DMS53 treated with DMSO at 0.1 percent for 48 hours (cell line): ENCODE measurements at regions not wholly inside any gene's neighbourhood (a gene's known extent, or its start where the extent isn't known, plus 50 kb on each side); places are given as distances from the start of the nearest gene placed in this dataset.
A peak's percentile ranks its signal among the peaks of the same experiment; 100 is the strongest.

Source experiments
- DNase-seq: peaks from one replicate; lab custom pipeline; 2025; ENCODE audit not compliant: unreplicated experiment; lab: John Stamatoyannopoulos, UW

GRCh38 chr12:98182821-98183220 is 332.6 kb upstream of the TMPO start:
- no peak for DNase-seq

GRCh38 chr12:98185606-98186005 is 329.8 kb upstream of the TMPO start:
- no peak for DNase-seq

- DNase-seq = peak; percentile 71
These were observed 326.7 kb upstream of the TMPO start for GRCh38 chr12:98188650-98189077.

GRCh38 chr12:98194591-98194990 is 320.8 kb upstream of the TMPO start:
- no peak for DNase-seq

GRCh38 chr12:98198261-98198982 is 317.0 kb upstream of the TMPO start:
- peak; percentile 18 for DNase-seq

GRCh38 chr12:98208816-98209215 is 306.6 kb upstream of the TMPO start:
- DNase-seq = no peak

- DNase-seq = no peak
These were observed 303.3 kb upstream of the TMPO start for GRCh38 chr12:98211909-98212695.

GRCh38 chr12:98213556-98213955 is 301.8 kb upstream of the TMPO start:
- no peak for DNase-seq

- DNase-seq = no peak
These were observed 298.1 kb upstream of the TMPO start for GRCh38 chr12:98217257-98217656.

GRCh38 chr12:98220636-98221035 is 294.8 kb upstream of the TMPO start:
- no peak for DNase-seq

- no peak for DNase-seq
These were observed 294.1 kb upstream of the TMPO start for GRCh38 chr12:98221243-98221808.

- DNase-seq = no peak
These were observed 293.3 kb upstream of the TMPO start for GRCh38 chr12:98222135-98222534.

- no peak for DNase-seq
These were observed 290.7 kb upstream of the TMPO start for GRCh38 chr12:98224584-98225221.

GRCh38 chr12:98227162-98227561 is 288.2 kb upstream of the TMPO start:
- DNase-seq = peak; percentile 24

GRCh38 chr12:98228683-98229539 is 286.5 kb upstream of the TMPO start:
- DNase-seq = no peak

- DNase-seq = no peak
These were observed 285.9 kb upstream of the TMPO start for GRCh38 chr12:98229540-98229924.

- no peak for DNase-seq
These were observed 282.5 kb upstream of the TMPO start for GRCh38 chr12:98232753-98233390.

GRCh38 chr12:98235301-98235700 is 280.1 kb upstream of the TMPO start:
- no peak for DNase-seq

- no peak for DNase-seq
These were observed 276.8 kb upstream of the TMPO start for GRCh38 chr12:98238515-98239130.

GRCh38 chr12:98243190-98243589 is 272.2 kb upstream of the TMPO start:
- no peak for DNase-seq
